SU-DHL-6 (cell line): ENCODE measurements at regions not wholly inside any gene's neighbourhood (a gene's known extent, or its start where the extent isn't known, plus 50 kb on each side); places are given as distances from the start of the nearest gene placed in this dataset.

Experiments
- EZH2phosphoT487 ChIP-seq: fragments of 200-600 bp; sonication (generic), shearing (Covaris generic); conservative IDR thresholded peaks from 2 replicates; pipeline ENCODE4 v1.6.1; 2018; ENCODE audit warnings: mild to moderate bottlenecking, antibody characterized with exemption, low read length, moderate library complexity, mixed read lengths
- TF ChIP-seq, protein P1 (sequence below): fragments of 200-600 bp; sonication (generic); IDR thresholded peaks from one replicate; pipeline ENCODE4 v1.5.1; 2017; ENCODE audit warnings: antibody characterized with exemption, mild to moderate bottlenecking, low read length, moderate library complexity; ENCODE audit not compliant: insufficient read depth, poor library complexity, severe bottlenecking

DNA sequence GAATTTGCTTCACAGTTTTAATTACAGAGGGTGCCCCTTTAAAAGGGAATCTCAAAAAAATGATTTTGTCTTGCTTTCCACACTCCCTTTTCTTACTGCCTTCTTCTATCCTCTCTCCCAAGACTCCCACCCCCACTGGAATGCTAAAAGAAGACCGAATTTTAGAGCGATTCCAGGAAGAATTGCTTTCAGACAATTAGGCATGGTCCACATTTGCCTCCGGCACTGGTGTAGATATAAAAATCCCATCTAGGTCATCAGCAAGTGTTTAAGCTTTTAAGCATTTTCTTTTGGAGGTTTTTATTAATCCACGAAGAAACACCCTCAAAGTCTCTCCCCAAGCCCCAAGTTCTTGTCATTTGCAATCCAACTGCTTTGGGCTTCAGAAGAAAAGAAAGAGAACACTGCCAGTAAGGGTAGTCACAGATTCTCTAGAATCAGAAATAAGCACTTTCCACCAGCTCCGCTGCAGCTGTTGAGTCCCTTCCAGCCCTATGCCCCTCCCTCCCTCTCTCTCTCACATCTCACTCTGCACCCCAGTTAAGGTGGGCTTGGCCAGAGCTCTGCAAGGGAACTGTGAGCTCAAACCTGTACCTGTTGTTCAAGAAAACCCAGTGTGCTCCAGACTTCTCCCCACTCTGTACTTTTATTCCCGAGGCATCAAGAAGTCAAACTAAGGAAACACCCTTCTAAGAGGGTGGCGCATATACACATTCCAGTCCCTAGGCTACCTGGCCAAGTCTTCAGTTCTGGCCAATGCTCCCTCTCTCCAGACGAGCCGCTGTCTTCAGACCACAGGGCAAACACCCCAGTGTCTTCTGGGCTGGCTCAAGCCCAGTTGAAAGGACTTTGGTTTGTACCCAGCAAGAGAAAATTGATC, 170.2 kb downstream of the RGS9 start:
- TF ChIP-seq, protein P1, sequence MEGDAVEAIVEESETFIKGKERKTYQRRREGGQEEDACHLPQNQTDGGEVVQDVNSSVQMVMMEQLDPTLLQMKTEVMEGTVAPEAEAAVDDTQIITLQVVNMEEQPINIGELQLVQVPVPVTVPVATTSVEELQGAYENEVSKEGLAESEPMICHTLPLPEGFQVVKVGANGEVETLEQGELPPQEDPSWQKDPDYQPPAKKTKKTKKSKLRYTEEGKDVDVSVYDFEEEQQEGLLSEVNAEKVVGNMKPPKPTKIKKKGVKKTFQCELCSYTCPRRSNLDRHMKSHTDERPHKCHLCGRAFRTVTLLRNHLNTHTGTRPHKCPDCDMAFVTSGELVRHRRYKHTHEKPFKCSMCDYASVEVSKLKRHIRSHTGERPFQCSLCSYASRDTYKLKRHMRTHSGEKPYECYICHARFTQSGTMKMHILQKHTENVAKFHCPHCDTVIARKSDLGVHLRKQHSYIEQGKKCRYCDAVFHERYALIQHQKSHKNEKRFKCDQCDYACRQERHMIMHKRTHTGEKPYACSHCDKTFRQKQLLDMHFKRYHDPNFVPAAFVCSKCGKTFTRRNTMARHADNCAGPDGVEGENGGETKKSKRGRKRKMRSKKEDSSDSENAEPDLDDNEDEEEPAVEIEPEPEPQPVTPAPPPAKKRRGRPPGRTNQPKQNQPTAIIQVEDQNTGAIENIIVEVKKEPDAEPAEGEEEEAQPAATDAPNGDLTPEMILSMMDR, result no peak
- TF ChIP-seq EZH2phosphoT487, result no peak
